ENCODE measurements at regions not wholly inside any gene's neighbourhood (a gene's known extent, or its start where the extent isn't known, plus 50 kb on each side); places are given as distances from the start of the nearest gene placed in this dataset.
"Not testable (repeated sequence)": the region's sequence is repeated elsewhere in the genome, so short reads cannot be mapped to it uniquely, and the experiment has no call there.

DNA sequence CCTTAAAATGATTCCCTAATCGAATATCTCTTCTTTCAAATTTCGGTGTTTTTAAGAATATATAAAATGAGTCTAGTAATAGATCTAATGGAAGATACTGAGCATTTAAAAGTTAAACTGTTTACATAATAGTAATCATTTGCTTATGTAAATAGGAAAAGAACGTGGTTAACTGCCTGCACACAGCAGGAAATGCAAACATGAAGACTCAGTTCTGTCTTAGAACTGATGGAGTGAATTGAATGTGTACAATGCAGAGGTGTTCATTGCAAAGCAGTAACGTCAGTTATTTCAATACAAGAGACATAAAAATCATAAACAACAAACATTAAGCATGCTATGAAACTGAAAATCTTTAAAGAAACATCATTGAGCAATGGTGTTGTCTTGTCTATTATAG lies 359.4 kb upstream of the ADAMTS5 start:
- Histone ChIP-seq H3K27ac (ENCODE audit: insufficient read depth in 1 of 2, low read depth in 1 of 2, low read length in 2 of 2, poor library complexity in 1 of 2, severe bottlenecking in 2 of 2) (no peak overlapping the region), H3K36me3 (ENCODE audit: control insufficient read depth in 4 of 4, insufficient read depth in 4 of 4, low read length in 3 of 4) (no peaks in the 10 kb centered on the region), H3K9me3 (ENCODE audit: control extremely low read depth in 1 of 5, control insufficient read depth in 4 of 5, insufficient read depth in 2 of 5, low read depth in 1 of 5, low read length in 4 of 5) (no peaks in the 10 kb centered on the region), H3K4me3 (ENCODE audit: control insufficient read depth in 1 of 7, extremely low read depth in 1 of 7, insufficient read depth in 4 of 7, low read depth in 2 of 7, low read length in 6 of 7) (no peak overlapping the region), H3K4me1 (ENCODE audit: control extremely low read depth in 1 of 4, control insufficient read depth in 4 of 4, insufficient read depth in 4 of 4, low read length in 3 of 4) (no peaks in the 10 kb centered on the region), H3K27me3 (replicated peaks in 2 of 5; ENCODE audit: control insufficient read depth in 4 of 5, insufficient read depth in 5 of 5, low read length in 4 of 5) (no peaks in the 10 kb centered on the region)
- DNase-seq, result no peak
- ChIA-PET POLR2A (no interaction called here), CTCF (no interaction called here)
- WGBS (ENCODE audit: insufficient coverage), result no CpG with 5 or more reads among the region's 4 CpGs

- no peaks in the 10 kb centered on the region for H3K9me3 ChIP-seq (ENCODE audit: control extremely low read depth in 1 of 5, control insufficient read depth in 4 of 5, insufficient read depth in 2 of 5, low read depth in 1 of 5, low read length in 4 of 5)
- CTCF ChIA-PET, result interaction anchor here (0.6 kb wide), 1 partner anchor 515 kb away, joined by 4 read pairs; no protein-coding TSS in a partner anchor
- H3K27ac ChIP-seq (ENCODE audit: insufficient read depth in 1 of 2, low read depth in 1 of 2, low read length in 2 of 2, poor library complexity in 1 of 2, severe bottlenecking in 2 of 2), result no peak overlapping the region
- 80% methylated on average over 1 of the region's 2 CpGs for WGBS (ENCODE audit: insufficient coverage)
- H3K4me3 ChIP-seq (ENCODE audit: control insufficient read depth in 1 of 7, extremely low read depth in 1 of 7, insufficient read depth in 4 of 7, low read depth in 2 of 7, low read length in 6 of 7), result no peak overlapping the region
- H3K36me3 ChIP-seq (ENCODE audit: control insufficient read depth in 4 of 4, insufficient read depth in 4 of 4, low read length in 3 of 4), result no peaks in the 10 kb centered on the region
- H3K27me3 ChIP-seq (replicated peaks in 2 of 5; ENCODE audit: control insufficient read depth in 4 of 5, insufficient read depth in 5 of 5, low read length in 4 of 5), result no peaks in the 10 kb centered on the region
- POLR2A ChIA-PET, result no interaction called here
- DNase-seq, result no peak
- no peaks in the 10 kb centered on the region for H3K4me1 ChIP-seq (ENCODE audit: control extremely low read depth in 1 of 4, control insufficient read depth in 4 of 4, insufficient read depth in 4 of 4, low read length in 3 of 4)
Observed at GRCh38 chr21:27323331-27323730, 356.4 kb upstream of the ADAMTS5 start.

- DNase-seq, result no peak
- Histone ChIP-seq H3K4me1 (ENCODE audit: control extremely low read depth in 1 of 4, control insufficient read depth in 4 of 4, insufficient read depth in 4 of 4, low read length in 3 of 4) (no peaks in the 10 kb centered on the region), H3K4me3 (ENCODE audit: control insufficient read depth in 1 of 7, extremely low read depth in 1 of 7, insufficient read depth in 4 of 7, low read depth in 2 of 7, low read length in 6 of 7) (no peak overlapping the region), H3K27ac (ENCODE audit: insufficient read depth in 1 of 2, low read depth in 1 of 2, low read length in 2 of 2, poor library complexity in 1 of 2, severe bottlenecking in 2 of 2) (no peak overlapping the region), H3K27me3 (replicated peaks in 2 of 5; ENCODE audit: control insufficient read depth in 4 of 5, insufficient read depth in 5 of 5, low read length in 4 of 5) (no peaks in the 10 kb centered on the region), H3K9me3 (ENCODE audit: control extremely low read depth in 1 of 5, control insufficient read depth in 4 of 5, insufficient read depth in 2 of 5, low read depth in 1 of 5, low read length in 4 of 5) (no peaks in the 10 kb centered on the region), H3K36me3 (ENCODE audit: control insufficient read depth in 4 of 4, insufficient read depth in 4 of 4, low read length in 3 of 4) (no peaks in the 10 kb centered on the region)
- ChIA-PET POLR2A (no interaction called here), CTCF (no interaction called here)
- WGBS (ENCODE audit: insufficient coverage), result 100% methylated on average over 1 of the region's 2 CpGs
Observed at GRCh38 chr21:27321791-27322190, 354.9 kb upstream of the ADAMTS5 start.

GRCh38 chr21:27320868-27321267 lies 354.0 kb upstream of the ADAMTS5 start:
- Histone ChIP-seq H3K36me3 (ENCODE audit: control insufficient read depth in 4 of 4, insufficient read depth in 4 of 4, low read length in 3 of 4) (no peaks in the 10 kb centered on the region), H3K27ac (ENCODE audit: insufficient read depth in 1 of 2, low read depth in 1 of 2, low read length in 2 of 2, poor library complexity in 1 of 2, severe bottlenecking in 2 of 2) (no peak overlapping the region), H3K4me3 (ENCODE audit: control insufficient read depth in 1 of 7, extremely low read depth in 1 of 7, insufficient read depth in 4 of 7, low read depth in 2 of 7, low read length in 6 of 7) (no peak overlapping the region), H3K4me1 (ENCODE audit: control extremely low read depth in 1 of 4, control insufficient read depth in 4 of 4, insufficient read depth in 4 of 4, low read length in 3 of 4) (no peaks in the 10 kb centered on the region), H3K9me3 (ENCODE audit: control extremely low read depth in 1 of 5, control insufficient read depth in 4 of 5, insufficient read depth in 2 of 5, low read depth in 1 of 5, low read length in 4 of 5) (no peaks in the 10 kb centered on the region), H3K27me3 (replicated peaks in 2 of 5; ENCODE audit: control insufficient read depth in 4 of 5, insufficient read depth in 5 of 5, low read length in 4 of 5) (no peaks in the 10 kb centered on the region)
- CTCF ChIA-PET, result no interaction called here
- WGBS (ENCODE audit: insufficient coverage), result no CpG with 5 or more reads among the region's 3 CpGs
- DNase-seq, result no peak
- POLR2A ChIA-PET, result no interaction called here

GRCh38 chr21:27317601-27318000 lies 350.7 kb upstream of the ADAMTS5 start:
- POLR2A ChIA-PET; CTCF ChIA-PET; H3K36me3 ChIP-seq (ENCODE audit: control insufficient read depth in 4 of 4, insufficient read depth in 4 of 4, low read length in 3 of 4); H3K27me3 ChIP-seq (replicated peaks in 2 of 5; ENCODE audit: control insufficient read depth in 4 of 5, insufficient read depth in 5 of 5, low read length in 4 of 5); H3K9me3 ChIP-seq (ENCODE audit: control extremely low read depth in 1 of 5, control insufficient read depth in 4 of 5, insufficient read depth in 2 of 5, low read depth in 1 of 5, low read length in 4 of 5); H3K4me1 ChIP-seq (ENCODE audit: control extremely low read depth in 1 of 4, control insufficient read depth in 4 of 4, insufficient read depth in 4 of 4, low read length in 3 of 4); DNase-seq; H3K4me3 ChIP-seq (ENCODE audit: control insufficient read depth in 1 of 7, extremely low read depth in 1 of 7, insufficient read depth in 4 of 7, low read depth in 2 of 7, low read length in 6 of 7); H3K27ac ChIP-seq (ENCODE audit: insufficient read depth in 1 of 2, low read depth in 1 of 2, low read length in 2 of 2, poor library complexity in 1 of 2, severe bottlenecking in 2 of 2): not testable (repeated sequence)
- WGBS (ENCODE audit: insufficient coverage), result 86% methylated on average over 3 of the region's 3 CpGs

DNA sequence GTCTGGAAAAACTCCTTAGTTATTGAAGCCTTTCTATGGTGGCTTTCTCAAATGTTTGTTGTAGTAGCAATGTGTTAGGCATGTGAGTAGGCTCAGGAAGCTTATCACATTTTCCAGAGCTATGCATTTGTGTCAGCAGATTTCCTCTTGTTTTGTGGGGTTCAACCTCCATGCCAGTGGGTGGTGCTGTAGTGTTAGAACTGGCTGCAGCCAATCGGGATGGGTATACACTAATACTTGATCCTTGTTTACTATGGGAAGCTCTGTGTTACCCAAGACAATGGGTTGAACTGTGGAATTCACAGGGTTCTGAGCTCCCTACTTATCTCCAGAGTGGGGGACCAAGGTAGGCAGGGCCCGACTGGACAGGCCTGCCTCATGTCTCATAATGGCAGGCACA lies 348.5 kb upstream of the ADAMTS5 start:
- Histone ChIP-seq H3K27me3 (replicated peaks in 2 of 5; ENCODE audit: control insufficient read depth in 4 of 5, insufficient read depth in 5 of 5, low read length in 4 of 5) (no peaks in the 10 kb centered on the region), H3K36me3 (ENCODE audit: control insufficient read depth in 4 of 4, insufficient read depth in 4 of 4, low read length in 3 of 4) (no peaks in the 10 kb centered on the region), H3K4me3 (ENCODE audit: control insufficient read depth in 1 of 7, extremely low read depth in 1 of 7, insufficient read depth in 4 of 7, low read depth in 2 of 7, low read length in 6 of 7) (no peak overlapping the region), H3K27ac (ENCODE audit: insufficient read depth in 1 of 2, low read depth in 1 of 2, low read length in 2 of 2, poor library complexity in 1 of 2, severe bottlenecking in 2 of 2) (no peak overlapping the region), H3K9me3 (ENCODE audit: control extremely low read depth in 1 of 5, control insufficient read depth in 4 of 5, insufficient read depth in 2 of 5, low read depth in 1 of 5, low read length in 4 of 5) (no peaks in the 10 kb centered on the region), H3K4me1 (ENCODE audit: control extremely low read depth in 1 of 4, control insufficient read depth in 4 of 4, insufficient read depth in 4 of 4, low read length in 3 of 4) (no peaks in the 10 kb centered on the region)
- WGBS (ENCODE audit: insufficient coverage), result 90% methylated on average over 2 of the region's 2 CpGs
- ChIA-PET CTCF (interaction anchor here (1.1 kb wide), 1 partner anchor 17 kb away, joined by 3 read pairs; no protein-coding TSS in a partner anchor), POLR2A (no interaction called here)
- no peak for DNase-seq

DNA sequence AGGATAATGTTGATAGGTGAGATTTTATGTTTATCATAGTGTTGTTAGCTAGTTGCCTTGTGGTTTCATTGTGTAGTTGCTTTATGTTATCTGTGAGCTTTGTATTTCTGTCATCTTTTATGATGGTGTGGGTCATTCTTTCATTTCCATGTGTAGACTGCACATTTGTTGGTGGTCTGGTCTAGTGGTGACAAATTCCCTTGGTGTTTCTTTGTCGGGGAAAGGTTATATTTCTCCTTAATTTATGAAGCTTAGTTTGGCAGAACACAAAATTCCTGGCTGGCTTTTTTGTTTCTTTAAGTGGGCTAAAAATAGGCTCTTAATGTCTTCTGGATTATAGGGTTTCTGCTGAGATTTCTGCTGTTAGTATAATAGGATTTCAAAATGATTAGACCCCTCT lies 347.2 kb upstream of the ADAMTS5 start:
- Histone ChIP-seq H3K27ac (ENCODE audit: insufficient read depth in 1 of 2, low read depth in 1 of 2, low read length in 2 of 2, poor library complexity in 1 of 2, severe bottlenecking in 2 of 2) (no peak overlapping the region), H3K4me1 (ENCODE audit: control extremely low read depth in 1 of 4, control insufficient read depth in 4 of 4, insufficient read depth in 4 of 4, low read length in 3 of 4) (no peaks in the 10 kb centered on the region), H3K9me3 (ENCODE audit: control extremely low read depth in 1 of 5, control insufficient read depth in 4 of 5, insufficient read depth in 2 of 5, low read depth in 1 of 5, low read length in 4 of 5) (no peaks in the 10 kb centered on the region), H3K27me3 (replicated peaks in 2 of 5; ENCODE audit: control insufficient read depth in 4 of 5, insufficient read depth in 5 of 5, low read length in 4 of 5) (no peaks in the 10 kb centered on the region), H3K4me3 (ENCODE audit: control insufficient read depth in 1 of 7, extremely low read depth in 1 of 7, insufficient read depth in 4 of 7, low read depth in 2 of 7, low read length in 6 of 7) (no peak overlapping the region), H3K36me3 (ENCODE audit: control insufficient read depth in 4 of 4, insufficient read depth in 4 of 4, low read length in 3 of 4) (no peaks in the 10 kb centered on the region)
- DNase-seq, result no peak
- CTCF ChIA-PET, result interaction anchor here (1.2 kb wide), 1 partner anchor 13 kb away, joined by 3 read pairs; no protein-coding TSS in a partner anchor
- POLR2A ChIA-PET, result no interaction called here
- 100% methylated on average over 1 of the region's 1 CpG for WGBS (ENCODE audit: insufficient coverage)

All from common myeloid progenitor, CD34-positive (primary cell).